ENCODE measurements at regions not wholly inside any gene's neighbourhood (a gene's known extent, or its start where the extent isn't known, plus 50 kb on each side); places are given as distances from the start of the nearest gene placed in this dataset.

DNA sequence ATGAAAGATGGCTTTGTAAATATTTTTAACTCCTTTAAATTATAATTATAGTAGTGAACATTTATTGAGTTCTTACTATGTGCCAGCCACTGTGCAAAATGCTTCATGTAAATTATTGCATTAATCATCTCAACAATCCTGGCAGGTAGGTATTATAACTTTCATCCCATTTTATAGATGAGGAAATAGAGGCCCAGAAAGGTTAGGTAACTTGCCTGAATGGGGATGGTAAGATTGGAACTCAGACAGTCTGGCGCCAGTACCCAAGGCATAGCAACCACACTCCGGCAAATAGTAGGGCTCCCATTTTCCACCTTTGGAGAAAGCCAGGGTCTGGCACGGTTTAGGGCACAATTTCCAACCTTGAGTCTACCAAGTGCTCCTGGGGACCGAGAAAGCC, 129.8 kb downstream of the VEGFA start:
- TF ChIP-seq, protein P1, sequence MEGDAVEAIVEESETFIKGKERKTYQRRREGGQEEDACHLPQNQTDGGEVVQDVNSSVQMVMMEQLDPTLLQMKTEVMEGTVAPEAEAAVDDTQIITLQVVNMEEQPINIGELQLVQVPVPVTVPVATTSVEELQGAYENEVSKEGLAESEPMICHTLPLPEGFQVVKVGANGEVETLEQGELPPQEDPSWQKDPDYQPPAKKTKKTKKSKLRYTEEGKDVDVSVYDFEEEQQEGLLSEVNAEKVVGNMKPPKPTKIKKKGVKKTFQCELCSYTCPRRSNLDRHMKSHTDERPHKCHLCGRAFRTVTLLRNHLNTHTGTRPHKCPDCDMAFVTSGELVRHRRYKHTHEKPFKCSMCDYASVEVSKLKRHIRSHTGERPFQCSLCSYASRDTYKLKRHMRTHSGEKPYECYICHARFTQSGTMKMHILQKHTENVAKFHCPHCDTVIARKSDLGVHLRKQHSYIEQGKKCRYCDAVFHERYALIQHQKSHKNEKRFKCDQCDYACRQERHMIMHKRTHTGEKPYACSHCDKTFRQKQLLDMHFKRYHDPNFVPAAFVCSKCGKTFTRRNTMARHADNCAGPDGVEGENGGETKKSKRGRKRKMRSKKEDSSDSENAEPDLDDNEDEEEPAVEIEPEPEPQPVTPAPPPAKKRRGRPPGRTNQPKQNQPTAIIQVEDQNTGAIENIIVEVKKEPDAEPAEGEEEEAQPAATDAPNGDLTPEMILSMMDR (conservative IDR thresholded peaks at IDR 0.05; ENCODE audit: low read length) = no peak
- TF ChIP-seq EZH2phosphoT487 (IDR thresholded peaks at IDR 0.05; ENCODE audit: borderline replicate concordance) = no peak
